Effector memory CD8-positive, alpha-beta T cell (primary cell): ENCODE measurements at regions not wholly inside any gene's neighbourhood (a gene's known extent, or its start where the extent isn't known, plus 50 kb on each side); places are given as distances from the start of the nearest gene placed in this dataset.

ENCODE experiments used
- ATAC-seq: fragments of 150-1000 bp; cut with Tn5 transposase; replicated peaks from 2 replicates; pipeline ENCODE4 v1.10.0; 2021; ENCODE audit warnings: mild to moderate bottlenecking, moderate library complexity
- DNase-seq, 3 experiments: peaks; one replicate each; pipeline ENCODE4 v3.0.0; 2021
- H3K27ac Mint-ChIP-seq, 2 donors: one replicate each; pipeline ENCODE4 v1.8.0; 2022; ENCODE audit warnings: mild to moderate bottlenecking in 2 of 2, mixed read lengths in 2 of 2, moderate library complexity in 2 of 2
- H3K27me3 Mint-ChIP-seq, 2 donors: one replicate each; pipeline ENCODE4 v1.8.0; 2022; ENCODE audit warnings: mixed read lengths in 2 of 2
- H3K36me3 Mint-ChIP-seq: one replicate; pipeline ENCODE4 v1.8.0; 2022; ENCODE audit warnings: mild to moderate bottlenecking, moderate library complexity, mixed read lengths; ENCODE audit not compliant: insufficient read depth
- H3K4me1 Mint-ChIP-seq, 2 donors: one replicate each; pipeline ENCODE4 v1.8.0; 2022; ENCODE audit warnings: low read depth in 2 of 2, mixed read lengths in 2 of 2
- H3K4me3 Mint-ChIP-seq, 2 donors: one replicate each; pipeline ENCODE4 v1.8.0; 2022; ENCODE audit warnings: mild to moderate bottlenecking in 2 of 2, mixed read lengths in 2 of 2, moderate library complexity in 2 of 2
- H3K9me3 Mint-ChIP-seq, 2 donors: one replicate each; pipeline ENCODE4 v1.8.0; 2022; ENCODE audit warnings: mixed read lengths in 2 of 2

DNA sequence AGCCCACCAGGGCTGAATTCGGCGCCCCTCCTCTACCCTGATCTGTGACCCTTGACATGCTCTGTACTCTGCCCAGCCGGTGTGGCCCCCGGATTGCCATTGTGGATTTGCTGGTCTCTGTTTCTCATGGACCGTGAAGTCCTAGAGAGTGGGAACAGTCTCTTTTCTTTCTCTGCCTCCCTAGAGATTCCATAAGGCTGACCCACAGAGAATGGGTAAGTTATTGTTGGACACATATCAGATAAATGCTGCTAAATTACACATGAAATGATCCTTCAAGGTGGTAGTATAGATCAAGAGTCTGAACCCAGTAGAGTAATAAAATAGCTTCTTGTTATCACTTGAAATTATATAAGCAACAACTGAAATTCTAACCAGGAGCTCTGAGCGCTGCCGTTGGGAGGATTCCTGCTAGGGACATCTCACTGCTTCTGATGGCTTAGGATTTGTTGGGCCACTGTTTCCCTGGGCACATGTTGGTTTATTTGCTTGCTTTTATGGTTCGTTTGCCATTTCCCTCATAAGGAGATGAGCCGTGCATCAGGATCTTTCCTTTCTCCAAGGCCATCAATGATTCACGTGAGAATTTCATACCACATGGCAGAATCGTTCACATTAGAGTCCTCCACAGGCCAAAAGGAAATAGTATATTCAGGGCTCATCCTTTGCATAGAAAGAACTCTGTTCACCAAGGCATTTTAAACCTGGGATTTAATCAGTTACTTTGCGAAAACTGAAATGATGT lies 111.9 kb downstream of the ZBTB18 start:
- Mint-ChIP-seq H3K27me3 (peaks cover 0 to 2% of the 10 kb centered on the region in 2 donors), H3K36me3 (no peaks in the 10 kb centered on the region), H3K9me3 (no peaks in the 10 kb centered on the region), H3K4me3 (no peak overlapping the region), H3K4me1 (no peaks in the 10 kb centered on the region), H3K27ac (no peak overlapping the region)
- DNase-seq: no peak
- ATAC-seq: no peak

DNA sequence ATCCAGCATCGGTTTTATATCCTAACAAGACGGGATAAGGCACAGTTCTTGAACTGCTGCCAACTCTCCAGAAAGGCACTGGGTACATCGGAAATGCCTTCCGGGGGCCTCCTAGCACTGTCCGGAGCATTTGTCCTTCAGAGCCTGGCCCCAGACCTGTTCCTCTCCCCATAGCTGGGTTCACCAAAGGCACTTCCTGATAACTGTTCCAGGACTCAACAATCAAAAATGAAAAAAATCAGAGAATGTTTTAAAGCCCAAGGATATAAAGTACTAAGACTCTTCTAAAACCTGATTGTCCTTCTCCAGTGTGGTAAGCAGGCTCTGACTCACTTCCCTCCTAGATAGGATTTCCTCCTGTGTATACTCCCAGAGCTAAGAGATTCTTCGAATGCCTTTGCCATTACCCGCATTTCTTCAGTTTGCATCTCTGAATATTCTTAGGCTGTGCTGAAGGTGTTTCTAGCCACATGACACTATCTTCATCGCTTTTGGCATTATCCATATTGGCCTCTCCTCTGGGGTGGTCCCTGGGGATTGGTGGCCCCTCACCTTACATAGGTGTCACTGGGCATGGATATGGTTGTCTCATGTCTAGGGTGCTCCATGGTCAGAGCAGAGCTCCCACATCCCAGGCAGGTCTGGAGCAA lies 112.9 kb downstream of the ZBTB18 start:
- no peaks in the 10 kb centered on the region for H3K9me3 Mint-ChIP-seq
- ATAC-seq (no peak), DNase-seq (no peak)
- H3K27me3 Mint-ChIP-seq: peaks cover 0 to 6% of the 10 kb centered on the region in 2 donors
- H3K4me1 Mint-ChIP-seq: no peaks in the 10 kb centered on the region
- no peak overlapping the region for H3K4me3 Mint-ChIP-seq
- no peaks in the 10 kb centered on the region for H3K36me3 Mint-ChIP-seq
- no peak overlapping the region for H3K27ac Mint-ChIP-seq

DNA sequence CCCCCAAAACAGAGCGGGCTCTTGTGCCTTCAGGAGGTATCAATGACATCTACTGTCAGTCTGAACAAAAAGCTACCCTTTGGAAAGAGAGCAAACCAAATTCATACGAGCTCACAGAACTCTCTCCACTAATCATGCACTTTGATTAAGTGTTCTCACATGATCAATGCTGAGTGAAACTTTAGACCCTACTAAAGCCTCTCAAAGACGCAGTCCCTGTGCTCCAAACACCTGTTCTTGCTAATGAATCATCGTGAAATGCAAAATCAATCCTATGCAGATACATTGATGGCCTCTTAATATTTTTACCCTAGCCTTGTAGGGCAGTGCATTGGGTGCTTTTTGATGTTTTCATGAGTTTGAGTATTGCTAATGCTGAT lies 113.4 kb downstream of the ZBTB18 start:
- H3K27me3 Mint-ChIP-seq: peaks cover 0 to 6% of the 10 kb centered on the region in 2 donors
- H3K27ac Mint-ChIP-seq: no peak overlapping the region
- no peaks in the 10 kb centered on the region for H3K4me1 Mint-ChIP-seq
- H3K4me3 Mint-ChIP-seq: no peak overlapping the region
- H3K36me3 Mint-ChIP-seq: no peaks in the 10 kb centered on the region
- no peaks in the 10 kb centered on the region for H3K9me3 Mint-ChIP-seq
- DNase-seq (no peak), ATAC-seq (no peak)

DNA sequence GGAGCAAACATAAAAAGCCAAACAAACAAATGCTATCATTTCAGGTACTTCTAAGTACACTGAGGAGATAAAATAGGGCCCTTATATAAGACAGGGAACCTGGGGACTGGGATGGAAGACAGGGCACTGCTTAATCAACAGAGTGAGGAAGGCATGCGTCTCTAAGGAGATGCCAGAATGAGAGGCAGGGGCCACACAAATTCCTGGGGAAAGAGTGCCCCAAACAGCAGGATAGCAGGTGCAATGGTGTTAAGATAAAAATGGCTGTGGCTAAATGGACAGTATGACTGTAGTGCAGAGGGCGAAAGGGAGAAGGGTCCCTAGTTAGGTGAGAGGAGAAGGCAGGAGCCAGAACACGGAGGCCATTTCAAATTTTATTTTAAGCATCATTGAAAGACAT lies 113.9 kb downstream of the ZBTB18 start:
- no peaks in the 10 kb centered on the region for H3K9me3 Mint-ChIP-seq
- peaks cover 0 to 6% of the 10 kb centered on the region in 2 donors for H3K27me3 Mint-ChIP-seq
- ATAC-seq: no peak

DNA sequence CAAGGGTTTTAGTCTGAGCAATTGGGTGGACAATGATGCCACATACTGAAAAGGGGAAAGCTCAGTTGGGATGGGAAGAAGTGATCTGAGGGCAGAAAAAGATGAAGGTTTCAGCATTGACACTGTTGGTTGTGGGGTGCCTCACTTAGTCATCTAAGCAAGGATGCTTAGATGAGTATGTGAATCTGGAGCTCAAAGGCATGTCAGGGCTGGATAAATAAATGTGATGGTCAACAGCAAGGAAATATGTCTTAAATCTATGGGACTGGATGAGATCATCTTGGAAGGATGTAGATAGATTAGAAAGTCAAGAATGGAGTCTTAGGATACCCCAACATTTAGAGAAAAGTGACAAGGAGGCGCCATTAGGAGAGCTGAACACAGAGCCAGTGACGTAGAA lies 114.6 kb downstream of the ZBTB18 start:
- no peak for ATAC-seq
- Mint-ChIP-seq H3K4me1 (no peaks in the 10 kb centered on the region), H3K9me3 (no peaks in the 10 kb centered on the region), H3K4me3 (no peak overlapping the region), H3K36me3 (no peaks in the 10 kb centered on the region), H3K27ac (no peak overlapping the region), H3K27me3 (peaks cover 0 to 6% of the 10 kb centered on the region in 2 donors)
- DNase-seq: no peak

More for the DNA sequence above, 113.9 kb downstream of the ZBTB18 start:
- Mint-ChIP-seq H3K27ac (no peak overlapping the region), H3K4me3 (no peak overlapping the region), H3K36me3 (no peaks in the 10 kb centered on the region), H3K4me1 (no peaks in the 10 kb centered on the region)
- DNase-seq: no peak

DNA sequence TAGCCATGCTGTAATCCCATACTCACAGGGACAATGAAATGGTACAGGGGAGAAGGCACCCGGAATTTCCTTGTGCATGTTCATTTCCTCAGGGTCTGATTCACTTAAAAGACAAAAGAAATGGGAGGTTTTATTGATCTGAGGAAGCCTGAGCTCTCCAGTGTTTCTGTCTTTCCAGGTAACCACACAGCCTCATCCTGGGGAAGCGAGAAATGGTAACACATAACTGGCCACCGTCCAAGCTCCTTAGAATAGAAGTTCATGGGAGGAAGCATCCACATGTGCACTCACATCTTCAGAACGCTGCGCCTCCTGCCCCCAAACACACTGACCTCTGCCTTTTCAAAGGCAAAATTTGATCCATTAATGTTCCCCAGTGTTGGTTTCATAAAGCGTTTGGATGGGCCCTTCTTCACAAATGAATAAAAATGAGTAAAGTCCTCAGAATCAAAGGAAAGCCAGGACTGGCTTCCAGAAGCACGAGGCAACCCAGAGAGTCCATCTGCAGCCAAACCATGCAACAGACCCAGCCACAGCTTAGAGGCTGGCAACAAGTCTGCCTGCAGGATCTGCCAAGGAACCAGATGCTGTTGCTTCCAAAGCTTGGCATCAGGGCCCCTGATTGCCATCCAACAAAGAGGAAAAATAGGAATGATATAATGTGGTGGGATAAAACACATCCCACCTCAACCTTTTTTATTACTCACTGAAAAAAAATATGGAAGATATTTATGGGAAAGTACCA lies 120.3 kb downstream of the ZBTB18 start:
- Mint-ChIP-seq H3K9me3 (no peaks in the 10 kb centered on the region), H3K27me3 (peaks cover under 1 to 27% of the 10 kb centered on the region in 2 donors), H3K27ac (no peak overlapping the region), H3K4me3 (no peak overlapping the region), H3K4me1 (no peaks in the 10 kb centered on the region), H3K36me3 (no peaks in the 10 kb centered on the region)
- ATAC-seq: no peak
- DNase-seq: no peak

DNA sequence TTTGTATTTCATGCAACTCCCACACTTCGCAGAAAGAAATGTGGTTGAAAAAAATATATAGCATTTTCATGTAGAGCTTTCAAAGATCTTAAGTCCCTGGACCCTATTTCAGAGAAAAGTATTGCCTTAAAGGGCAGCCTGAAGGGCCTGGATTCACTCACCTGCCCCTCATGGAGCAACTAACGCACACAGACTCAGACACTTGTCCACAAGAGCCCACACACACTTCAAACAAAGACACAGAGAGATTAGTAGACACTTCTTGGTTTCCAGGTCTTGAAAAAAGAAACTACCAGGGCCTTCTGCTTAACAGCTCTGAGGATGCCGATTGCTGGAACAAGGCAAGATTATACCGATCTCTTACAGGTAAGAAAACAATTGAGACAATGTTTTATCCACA lies 122.2 kb downstream of the ZBTB18 start:
- Mint-ChIP-seq H3K4me1 (no peaks in the 10 kb centered on the region), H3K36me3 (no peaks in the 10 kb centered on the region), H3K27ac (no peak overlapping the region), H3K4me3 (no peak overlapping the region), H3K27me3 (peaks cover 19 to 29% of the 10 kb centered on the region in 2 donors), H3K9me3 (no peaks in the 10 kb centered on the region)
- ATAC-seq: no peak
- no peak for DNase-seq

DNA sequence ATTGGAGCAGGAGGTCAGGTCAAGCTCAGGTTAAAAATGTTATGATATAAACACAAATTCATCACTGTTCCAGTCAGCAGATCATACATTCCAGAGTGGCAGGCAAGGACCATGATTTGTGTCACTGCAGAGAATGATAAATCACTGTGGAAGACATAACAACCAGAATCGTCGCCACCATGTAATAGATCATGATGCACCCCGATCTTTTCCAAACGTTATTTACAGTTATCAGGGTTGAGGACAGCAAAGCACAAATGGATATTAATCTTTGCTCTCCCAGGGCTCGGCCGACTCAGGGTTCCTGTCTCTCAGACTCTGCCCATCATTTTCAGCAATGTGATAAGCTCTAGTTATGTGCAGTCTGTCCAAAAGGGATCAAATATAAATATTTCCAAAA lies 122.7 kb downstream of the ZBTB18 start:
- Mint-ChIP-seq H3K4me3 (no peak overlapping the region), H3K36me3 (no peaks in the 10 kb centered on the region), H3K27ac (no peak overlapping the region), H3K27me3 (peaks cover 24 to 29% of the 10 kb centered on the region in 2 donors), H3K9me3 (no peaks in the 10 kb centered on the region), H3K4me1 (no peaks in the 10 kb centered on the region)
- DNase-seq (no peak), ATAC-seq (no peak)

DNA sequence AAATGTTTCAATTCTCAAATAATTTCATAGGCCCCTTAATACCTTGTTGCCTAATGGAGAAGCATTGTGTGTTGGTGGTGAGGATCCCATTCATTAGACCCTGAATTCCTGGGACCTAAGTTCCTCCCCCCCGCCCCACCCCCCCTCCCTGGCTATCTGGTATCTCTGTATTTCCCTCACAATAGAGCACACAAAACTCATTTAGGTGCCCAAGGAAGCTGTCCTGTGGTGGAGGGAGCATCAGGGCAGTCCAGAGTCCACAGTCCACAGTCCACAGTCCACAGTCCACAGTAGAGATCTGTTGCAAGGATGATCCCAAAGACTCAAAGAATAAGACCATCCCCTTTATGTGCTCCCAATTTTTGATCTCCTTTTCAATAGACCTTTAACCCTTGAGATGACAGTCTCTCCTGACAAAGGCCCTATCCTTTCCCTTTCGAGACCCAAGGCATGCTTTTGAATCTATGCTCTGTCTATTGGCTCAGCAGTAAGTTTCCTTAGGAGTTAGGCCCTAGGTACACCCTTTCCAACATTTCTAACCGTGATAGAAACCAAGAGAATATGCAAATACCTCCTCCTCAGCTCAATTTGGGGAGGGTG lies 123.9 kb downstream of the ZBTB18 start:
- Mint-ChIP-seq H3K4me1 (no peaks in the 10 kb centered on the region), H3K4me3 (no peak overlapping the region), H3K9me3 (no peaks in the 10 kb centered on the region), H3K36me3 (no peaks in the 10 kb centered on the region), H3K27ac (no peak overlapping the region), H3K27me3 (peaks cover 27 to 29% of the 10 kb centered on the region in 2 donors)
- ATAC-seq: no peak
- DNase-seq: no peak

DNA sequence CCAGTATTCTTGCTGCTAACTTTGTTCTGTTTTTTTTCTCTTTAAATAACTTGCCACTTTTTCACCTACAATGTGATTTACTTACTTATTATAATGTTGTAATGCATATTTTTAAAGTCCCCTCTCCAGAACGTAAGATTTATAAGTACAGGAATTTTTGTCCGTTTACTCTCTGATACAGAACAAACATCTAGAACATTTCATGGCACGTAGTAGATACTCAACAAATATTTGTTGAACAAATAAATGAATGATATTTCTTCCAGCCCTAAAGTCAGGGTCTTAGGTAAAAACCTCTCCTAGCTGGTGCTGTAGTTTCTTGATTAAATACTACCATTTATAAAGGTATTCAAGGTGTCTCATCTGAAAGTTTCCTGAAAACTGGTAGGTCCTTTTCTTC lies 125.1 kb downstream of the ZBTB18 start:
- no peak overlapping the region for H3K27ac Mint-ChIP-seq
- H3K9me3 Mint-ChIP-seq: no peaks in the 10 kb centered on the region
- H3K4me1 Mint-ChIP-seq: no peaks in the 10 kb centered on the region
- ATAC-seq (no peak), DNase-seq (no peak)
- H3K36me3 Mint-ChIP-seq: no peaks in the 10 kb centered on the region
- peaks cover 33 to 34% of the 10 kb centered on the region in 2 donors for H3K27me3 Mint-ChIP-seq
- no peak overlapping the region for H3K4me3 Mint-ChIP-seq

DNA sequence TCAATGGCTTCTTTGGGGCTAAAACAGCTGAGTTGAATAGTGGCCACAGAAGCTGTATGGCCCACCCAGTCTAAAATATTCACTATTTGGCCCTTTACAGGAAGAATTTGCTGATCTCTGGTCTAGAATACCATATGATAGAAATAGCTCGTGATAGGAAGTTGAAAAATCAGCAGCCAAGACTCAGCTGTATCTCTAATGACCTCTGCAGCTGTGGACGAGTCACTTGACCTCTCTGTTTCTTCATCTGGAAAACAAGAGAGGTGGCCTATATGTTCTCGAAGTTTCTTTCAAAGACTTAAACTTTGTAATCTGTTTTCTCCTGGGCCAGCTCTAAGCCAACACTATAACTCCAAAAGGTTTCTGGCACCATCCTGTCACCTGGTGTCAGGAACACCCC lies 129.2 kb downstream of the ZBTB18 start:
- ATAC-seq: no peak
- Mint-ChIP-seq H3K27me3 (peaks cover 34 to 42% of the 10 kb centered on the region in 2 donors), H3K4me1 (no peaks in the 10 kb centered on the region), H3K4me3 (no peak overlapping the region), H3K27ac (no peak overlapping the region), H3K36me3 (no peaks in the 10 kb centered on the region), H3K9me3 (no peaks in the 10 kb centered on the region)
- DNase-seq: no peak

DNA sequence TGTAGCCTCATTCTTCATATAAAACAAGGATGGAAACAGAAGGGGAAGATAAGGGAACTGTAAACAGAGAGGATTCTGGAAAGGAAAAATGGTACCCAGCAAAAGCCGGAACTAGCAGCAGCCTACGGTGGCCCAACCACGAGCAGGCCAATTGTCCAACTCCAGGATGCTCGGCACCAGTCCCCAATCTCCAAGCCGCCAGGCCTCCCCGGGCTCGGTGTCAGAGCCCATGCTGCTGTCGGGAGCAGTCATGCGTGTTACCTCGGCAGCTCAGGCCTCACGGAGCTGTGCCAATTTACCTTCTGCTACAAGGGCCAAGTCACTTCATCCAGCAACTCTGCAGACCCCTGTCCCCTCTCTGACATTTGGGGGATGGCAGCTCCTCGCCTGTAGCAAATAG lies 130.8 kb downstream of the ZBTB18 start:
- Mint-ChIP-seq H3K9me3 (no peaks in the 10 kb centered on the region), H3K4me3 (no peak overlapping the region), H3K4me1 (no peaks in the 10 kb centered on the region), H3K27ac (no peak overlapping the region), H3K36me3 (peaks cover 3% of the 10 kb centered on the region), H3K27me3 (peaks cover 39 to 44% of the 10 kb centered on the region in 2 donors)
- ATAC-seq (no peak), DNase-seq (no peak)

DNA sequence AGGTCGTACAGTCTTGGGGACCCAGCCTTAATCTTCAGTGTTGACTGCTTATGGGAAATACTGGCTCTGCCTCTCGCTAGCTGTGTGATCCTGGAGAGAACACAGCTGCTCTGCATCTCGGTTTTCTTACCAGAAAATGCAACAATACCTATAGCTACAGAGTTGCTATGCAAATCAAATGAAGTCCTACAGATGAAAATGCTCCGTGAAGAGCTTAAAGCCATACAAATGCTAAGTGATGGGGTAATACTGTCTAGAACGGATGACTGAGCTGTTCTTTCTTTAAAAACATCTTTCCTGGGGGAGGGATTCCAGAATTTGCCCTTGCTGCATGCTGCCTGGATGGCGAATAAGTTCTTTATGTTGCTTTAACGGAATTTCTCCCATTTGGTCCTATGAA lies 132.0 kb downstream of the ZBTB18 start:
- peaks cover 3% of the 10 kb centered on the region for H3K36me3 Mint-ChIP-seq
- ATAC-seq (no peak), DNase-seq (no peak)
- no peaks in the 10 kb centered on the region for H3K9me3 Mint-ChIP-seq
- H3K27ac Mint-ChIP-seq: no peak overlapping the region
- H3K4me3 Mint-ChIP-seq: no peak overlapping the region
- H3K4me1 Mint-ChIP-seq: no peaks in the 10 kb centered on the region
- peaks cover 43 to 44% of the 10 kb centered on the region in 2 donors for H3K27me3 Mint-ChIP-seq
